ENCODE measurements at regions not wholly inside any gene's neighbourhood (a gene's known extent, or its start where the extent isn't known, plus 50 kb on each side); places are given as distances from the start of the nearest gene placed in this dataset.

DNA sequence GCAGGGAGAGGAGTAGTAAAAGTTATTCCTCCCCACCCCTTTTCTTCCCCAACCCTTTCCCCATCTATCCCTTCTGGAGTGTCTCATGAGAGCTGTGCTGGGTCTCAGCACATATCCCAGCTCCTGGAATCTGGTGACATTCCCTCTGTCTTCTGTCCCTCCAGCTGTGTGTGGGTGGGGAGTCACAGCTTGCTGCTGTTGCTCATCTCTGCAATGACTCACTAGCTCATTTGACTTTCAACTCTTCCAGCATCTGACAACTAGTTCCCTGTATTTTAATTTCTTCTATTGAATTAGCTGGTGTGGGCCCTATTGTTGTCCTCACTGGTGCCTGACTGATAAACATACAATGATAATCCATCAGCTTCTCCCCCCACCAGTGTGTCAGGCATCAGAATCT, 198.9 kb upstream of the AUTS2 start:
- Histone ChIP-seq H3K27ac (no peak overlapping the region), H3K9ac (ENCODE audit: insufficient read length) (no peak overlapping the region), H3K4me3 (no peak overlapping the region), H3K36me3 (ENCODE audit: insufficient read depth, low read length) (no peaks in the 10 kb centered on the region), H3K9me3 (ENCODE audit: low read depth, low read length) (no peaks in the 10 kb centered on the region)
- no peak for DNase-seq (ENCODE audit: low read depth, low spot score)
- TF ChIP-seq FOXP2 (optimal IDR thresholded peaks at IDR 0.05; ENCODE audit: control extremely low read depth, extremely low read length, insufficient read depth) (no peak), POLR2AphosphoS5 (IDR thresholded peaks at IDR 0.05; ENCODE audit: borderline replicate concordance, low read depth, low read length) (no peak), EZH2 (IDR thresholded peaks at IDR 0.05) (no peak)

- no peak overlapping the region for H3K9ac ChIP-seq (ENCODE audit: insufficient read length)
- DNase-seq (ENCODE audit: low read depth, low spot score), result no peak
- H3K4me3 ChIP-seq, result no peak overlapping the region
- no peaks in the 10 kb centered on the region for H3K9me3 ChIP-seq (ENCODE audit: low read depth, low read length)
- H3K36me3 ChIP-seq (ENCODE audit: insufficient read depth, low read length), result no peaks in the 10 kb centered on the region
- H3K27ac ChIP-seq, result no peak overlapping the region
- TF ChIP-seq FOXP2 (optimal IDR thresholded peaks at IDR 0.05; ENCODE audit: control extremely low read depth, extremely low read length, insufficient read depth) (no peak), EZH2 (IDR thresholded peaks at IDR 0.05) (no peak), POLR2AphosphoS5 (IDR thresholded peaks at IDR 0.05; ENCODE audit: borderline replicate concordance, low read depth, low read length) (no peak)
Measured at GRCh38 chr7:69402696-69403095, 195.6 kb upstream of the AUTS2 start.

DNA sequence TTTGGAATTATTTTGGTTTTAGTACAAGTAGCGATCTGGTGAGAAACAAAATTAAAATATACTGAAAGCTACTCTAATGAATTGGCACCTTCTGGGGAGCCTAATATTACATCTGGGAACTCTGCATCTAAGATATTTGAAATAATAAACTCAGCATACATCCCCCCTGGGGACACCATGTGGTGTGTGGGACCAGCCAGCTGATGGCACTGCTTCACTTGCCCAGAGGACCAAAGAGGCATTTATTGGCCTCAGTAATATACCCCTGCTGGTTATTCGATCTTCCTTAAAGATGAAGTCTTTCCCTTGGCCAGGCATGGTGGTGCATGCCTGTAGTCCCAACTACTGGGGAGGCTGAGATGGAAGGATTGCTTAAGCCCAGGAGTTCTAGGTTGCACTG, 195.1 kb upstream of the AUTS2 start:
- TF ChIP-seq POLR2AphosphoS5 (IDR thresholded peaks at IDR 0.05; ENCODE audit: borderline replicate concordance, low read depth, low read length) (no peak), FOXP2 (optimal IDR thresholded peaks at IDR 0.05; ENCODE audit: control extremely low read depth, extremely low read length, insufficient read depth) (no peak), EZH2 (IDR thresholded peaks at IDR 0.05) (no peak)
- DNase-seq (ENCODE audit: low read depth, low spot score), result no peak
- no peak overlapping the region for H3K27ac ChIP-seq
- H3K36me3 ChIP-seq (ENCODE audit: insufficient read depth, low read length), result no peaks in the 10 kb centered on the region
- no peaks in the 10 kb centered on the region for H3K9me3 ChIP-seq (ENCODE audit: low read depth, low read length)
- H3K4me3 ChIP-seq, result no peak overlapping the region
- no peak overlapping the region for H3K9ac ChIP-seq (ENCODE audit: insufficient read length)

DNA sequence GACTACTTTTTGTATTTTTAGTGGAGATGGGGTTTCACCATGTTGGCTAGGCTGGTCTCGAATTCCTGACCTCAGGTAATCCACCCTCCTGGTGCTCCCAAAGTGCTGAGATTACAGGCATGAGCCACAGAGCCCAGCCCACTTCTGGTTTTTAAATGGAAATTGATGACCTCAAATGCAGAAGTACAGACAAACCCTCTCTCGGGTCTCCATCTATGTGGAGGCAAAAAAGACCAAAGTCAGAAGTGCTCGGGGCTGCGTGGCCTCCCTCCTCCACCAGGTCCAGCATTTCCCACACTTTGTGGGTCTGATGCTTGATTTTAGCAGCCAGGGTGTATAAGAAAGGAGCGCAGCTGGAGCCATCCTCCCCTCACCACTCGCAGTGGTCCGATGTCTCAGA, 187.3 kb upstream of the AUTS2 start:
- no peak overlapping the region for H3K27ac ChIP-seq
- H3K9me3 ChIP-seq (ENCODE audit: low read depth, low read length), result no peaks in the 10 kb centered on the region
- TF ChIP-seq EZH2 (IDR thresholded peaks at IDR 0.05) (no peak), POLR2AphosphoS5 (IDR thresholded peaks at IDR 0.05; ENCODE audit: borderline replicate concordance, low read depth, low read length) (no peak), FOXP2 (optimal IDR thresholded peaks at IDR 0.05; ENCODE audit: control extremely low read depth, extremely low read length, insufficient read depth) (no peak)
- H3K4me3 ChIP-seq, result no peak overlapping the region
- no peak for DNase-seq (ENCODE audit: low read depth, low spot score)
- H3K36me3 ChIP-seq (ENCODE audit: insufficient read depth, low read length), result no peaks in the 10 kb centered on the region
- H3K9ac ChIP-seq (ENCODE audit: insufficient read length), result no peak overlapping the region

DNA sequence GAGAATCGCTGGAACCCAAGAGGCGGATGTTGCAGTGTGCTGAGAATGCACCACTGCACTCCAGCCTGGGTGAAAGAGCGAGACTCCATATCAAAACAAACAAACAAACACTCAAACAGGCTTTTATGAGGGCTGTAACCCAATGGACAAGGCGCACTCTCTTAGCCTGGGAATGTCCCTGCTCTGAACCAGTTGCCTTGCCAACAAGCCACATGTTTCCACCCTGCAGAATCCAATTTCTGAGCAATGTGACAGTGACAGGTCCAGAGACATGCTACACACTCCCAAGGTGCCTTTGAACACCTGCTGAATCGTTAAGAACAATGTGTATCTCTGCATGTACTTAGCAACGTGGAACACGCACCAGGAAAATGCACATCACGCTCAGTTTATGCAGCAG, 186.8 kb upstream of the AUTS2 start:
- Histone ChIP-seq H3K9ac (ENCODE audit: insufficient read length) (no peak overlapping the region), H3K27ac (no peak overlapping the region), H3K4me3 (no peak overlapping the region), H3K36me3 (ENCODE audit: insufficient read depth, low read length) (no peaks in the 10 kb centered on the region), H3K9me3 (ENCODE audit: low read depth, low read length) (no peaks in the 10 kb centered on the region)
- TF ChIP-seq FOXP2 (optimal IDR thresholded peaks at IDR 0.05; ENCODE audit: control extremely low read depth, extremely low read length, insufficient read depth) (no peak), POLR2AphosphoS5 (IDR thresholded peaks at IDR 0.05; ENCODE audit: borderline replicate concordance, low read depth, low read length) (no peak), EZH2 (IDR thresholded peaks at IDR 0.05) (no peak)
- no peak for DNase-seq (ENCODE audit: low read depth, low spot score)

DNA sequence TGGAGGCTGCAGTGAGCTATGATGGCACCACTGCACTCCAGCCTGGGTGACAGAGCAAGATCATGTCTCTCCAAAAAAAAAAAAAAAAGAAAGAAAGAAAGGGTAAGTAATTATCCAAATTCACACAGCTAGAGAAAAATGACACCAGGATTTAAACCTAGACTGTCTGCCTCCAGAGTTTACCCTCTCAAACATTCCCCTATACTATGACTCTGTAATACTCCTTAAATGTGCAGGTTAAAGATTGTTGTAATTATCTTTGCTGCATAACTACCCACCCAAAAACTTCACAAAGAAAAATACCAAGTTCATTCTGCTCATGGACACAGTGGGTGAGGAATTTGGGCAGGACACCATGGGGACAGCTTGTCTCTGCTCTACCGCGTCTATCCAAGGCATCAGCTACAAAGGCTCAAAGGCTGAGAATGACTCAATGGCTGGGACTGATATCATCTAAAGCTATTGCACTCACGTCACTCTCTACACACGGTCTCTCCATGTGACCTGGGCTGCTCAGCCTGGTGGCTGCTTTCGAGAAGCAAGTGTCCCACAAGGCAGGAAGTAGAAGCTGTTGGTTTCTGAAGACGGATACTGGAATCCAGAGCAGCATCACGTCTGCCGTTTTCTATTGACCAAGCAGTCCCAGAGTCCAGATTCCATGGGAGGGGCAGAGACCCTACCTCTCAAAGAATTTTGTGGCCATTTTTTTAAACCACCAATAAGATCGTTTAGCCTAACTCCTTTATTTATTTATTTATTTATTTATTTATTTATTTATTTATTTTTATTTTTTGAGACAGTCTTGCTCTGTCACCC, 185.7 kb upstream of the AUTS2 start:
- no peak for DNase-seq (ENCODE audit: low read depth, low spot score)
- no peak overlapping the region for H3K4me3 ChIP-seq
- no peaks in the 10 kb centered on the region for H3K9me3 ChIP-seq (ENCODE audit: low read depth, low read length)
- H3K27ac ChIP-seq, result no peak overlapping the region
- no peaks in the 10 kb centered on the region for H3K36me3 ChIP-seq (ENCODE audit: insufficient read depth, low read length)
- TF ChIP-seq EZH2 (IDR thresholded peaks at IDR 0.05) (no peak), POLR2AphosphoS5 (IDR thresholded peaks at IDR 0.05; ENCODE audit: borderline replicate concordance, low read depth, low read length) (no peak), FOXP2 (optimal IDR thresholded peaks at IDR 0.05; ENCODE audit: control extremely low read depth, extremely low read length, insufficient read depth) (no peak)
- H3K9ac ChIP-seq (ENCODE audit: insufficient read length), result no peak overlapping the region

DNA sequence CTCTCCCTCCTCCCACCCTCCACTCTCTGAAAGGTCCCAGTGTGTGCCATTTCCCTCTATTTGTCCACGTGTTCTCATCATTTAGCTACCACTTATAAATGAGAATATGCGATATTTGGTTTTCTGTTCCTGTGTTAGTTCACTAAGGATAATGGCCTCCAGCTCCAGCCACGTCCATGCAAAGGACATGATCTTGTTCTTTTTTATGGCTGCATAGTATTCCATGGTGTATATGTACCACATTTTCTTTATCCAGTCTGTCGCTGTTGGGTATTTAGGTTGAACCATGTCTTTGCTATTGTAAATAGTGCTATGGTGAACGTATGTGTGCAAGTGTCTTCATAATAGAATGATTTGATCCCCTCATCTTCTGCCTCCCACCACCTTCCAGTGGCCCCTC, 183.7 kb upstream of the AUTS2 start:
- Histone ChIP-seq H3K4me3 (no peak overlapping the region), H3K36me3 (ENCODE audit: insufficient read depth, low read length) (no peaks in the 10 kb centered on the region), H3K27ac (no peak overlapping the region), H3K9ac (ENCODE audit: insufficient read length) (no peak overlapping the region), H3K9me3 (ENCODE audit: low read depth, low read length) (no peaks in the 10 kb centered on the region)
- no peak for DNase-seq (ENCODE audit: low read depth, low spot score)
- TF ChIP-seq POLR2AphosphoS5 (IDR thresholded peaks at IDR 0.05; ENCODE audit: borderline replicate concordance, low read depth, low read length), result no peak
- TF ChIP-seq FOXP2 (optimal IDR thresholded peaks at IDR 0.05; ENCODE audit: control extremely low read depth, extremely low read length, insufficient read depth), result no peak
- no peak for TF ChIP-seq EZH2 (IDR thresholded peaks at IDR 0.05)

GRCh38 chr7:69418869-69419670, 179.2 kb upstream of the AUTS2 start:
- H3K27ac ChIP-seq, result no peak overlapping the region
- no peaks in the 10 kb centered on the region for H3K9me3 ChIP-seq (ENCODE audit: low read depth, low read length)
- H3K9ac ChIP-seq (ENCODE audit: insufficient read length), result no peak overlapping the region
- no peak for TF ChIP-seq POLR2AphosphoS5 (IDR thresholded peaks at IDR 0.05; ENCODE audit: borderline replicate concordance, low read depth, low read length)
- TF ChIP-seq EZH2 (IDR thresholded peaks at IDR 0.05), result no peak
- no peak for TF ChIP-seq FOXP2 (optimal IDR thresholded peaks at IDR 0.05; ENCODE audit: control extremely low read depth, extremely low read length, insufficient read depth)
- no peaks in the 10 kb centered on the region for H3K36me3 ChIP-seq (ENCODE audit: insufficient read depth, low read length)
- no peak overlapping the region for H3K4me3 ChIP-seq
- no peak for DNase-seq (ENCODE audit: low read depth, low spot score)
